ENCODE measurements at regions not wholly inside any gene's neighbourhood (a gene's known extent, or its start where the extent isn't known, plus 50 kb on each side); places are given as distances from the start of the nearest gene placed in this dataset.

- no peak for DNase-seq (ENCODE audit: low read depth in 2 of 2)
Observed at GRCh38 chr6:145017516-145017915, 717.8 kb downstream of the EPM2A start.

- DNase-seq (ENCODE audit: low read depth in 2 of 2): no peak
Observed at GRCh38 chr6:145018027-145018426, 717.3 kb downstream of the EPM2A start.

- no peak for DNase-seq (ENCODE audit: low read depth in 2 of 2)
Observed at GRCh38 chr6:145020114-145020513, 715.2 kb downstream of the EPM2A start.

GRCh38 chr6:145020543-145020942 lies 714.8 kb downstream of the EPM2A start:
- DNase-seq (ENCODE audit: low read depth in 2 of 2): no peak

GRCh38 chr6:145022199-145022796 lies 713.0 kb downstream of the EPM2A start:
- DNase-seq (ENCODE audit: low read depth in 2 of 2): no peak

- no peak for DNase-seq (ENCODE audit: low read depth in 2 of 2)
Observed at GRCh38 chr6:145023116-145023726, 712.1 kb downstream of the EPM2A start.

- no peak for DNase-seq (ENCODE audit: low read depth in 2 of 2)
Observed at GRCh38 chr6:145025488-145025887, 709.8 kb downstream of the EPM2A start.

- DNase-seq (ENCODE audit: low read depth in 2 of 2): no peak
Observed at GRCh38 chr6:145026267-145026679, 709.0 kb downstream of the EPM2A start.

GRCh38 chr6:145028144-145028818 lies 707.0 kb downstream of the EPM2A start:
- DNase-seq (ENCODE audit: low read depth in 2 of 2): no peak

GRCh38 chr6:145031001-145031400 lies 704.3 kb downstream of the EPM2A start:
- DNase-seq (ENCODE audit: low read depth in 2 of 2): no peak

- no peak for DNase-seq (ENCODE audit: low read depth in 2 of 2)
Observed at GRCh38 chr6:145031962-145032361, 703.4 kb downstream of the EPM2A start.

GRCh38 chr6:145032562-145033145 lies 702.7 kb downstream of the EPM2A start:
- no peak for DNase-seq (ENCODE audit: low read depth in 2 of 2)

GRCh38 chr6:145034664-145035063 lies 700.7 kb downstream of the EPM2A start:
- no peak for DNase-seq (ENCODE audit: low read depth in 2 of 2)

GRCh38 chr6:145036236-145036635 lies 699.1 kb downstream of the EPM2A start:
- no peak for DNase-seq (ENCODE audit: low read depth in 2 of 2)

GRCh38 chr6:145036848-145037567 lies 698.3 kb downstream of the EPM2A start:
- DNase-seq (ENCODE audit: low read depth in 2 of 2): no peak

- no peak for DNase-seq (ENCODE audit: low read depth in 2 of 2)
Observed at GRCh38 chr6:145042559-145042958, 692.8 kb downstream of the EPM2A start.

GRCh38 chr6:145043926-145044500 lies 691.3 kb downstream of the EPM2A start:
- no peak for DNase-seq (ENCODE audit: low read depth in 2 of 2)

- DNase-seq (ENCODE audit: low read depth in 2 of 2): no peak
Observed at GRCh38 chr6:145044641-145045246, 690.6 kb downstream of the EPM2A start.

GRCh38 chr6:145045582-145045981 lies 689.7 kb downstream of the EPM2A start:
- DNase-seq (ENCODE audit: low read depth in 2 of 2): no peak

- no peak for DNase-seq (ENCODE audit: low read depth in 2 of 2)
Observed at GRCh38 chr6:145047891-145048290, 687.4 kb downstream of the EPM2A start.

GRCh38 chr6:145051661-145052060 lies 683.7 kb downstream of the EPM2A start:
- DNase-seq (ENCODE audit: low read depth in 2 of 2): no peak

Measured in stimulated activated CD4-positive, alpha-beta T cell treated with anti-CD3 and anti-CD28 coated beads, Interleukin-1b, Interleukin-23, amount 100 ng/mL, for 1 hour (primary cell).